ENCODE measurements at regions not wholly inside any gene's neighbourhood (a gene's known extent, or its start where the extent isn't known, plus 50 kb on each side); places are given as distances from the start of the nearest gene placed in this dataset.

DNA sequence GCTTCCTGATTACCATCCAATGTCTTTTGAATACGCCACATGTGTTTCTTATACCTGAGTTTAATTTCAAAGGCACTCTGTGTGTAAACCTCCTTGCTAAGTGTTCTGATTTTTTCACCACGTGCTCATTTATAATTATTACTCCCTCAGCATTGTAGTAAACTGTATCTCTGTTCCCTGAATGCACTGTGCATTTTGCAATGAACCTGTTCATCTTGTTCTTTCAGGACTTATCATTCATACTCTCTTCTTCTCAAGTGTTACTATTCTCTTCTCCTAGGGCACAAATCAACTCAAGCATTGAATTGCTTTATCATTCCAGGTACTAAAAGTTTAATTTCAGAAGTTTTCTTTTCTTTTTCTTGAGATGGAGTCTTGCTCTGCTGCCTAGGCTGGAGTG, 383.4 kb upstream of the TRIB2 start:
- no peaks in the 10 kb centered on the region for H3K27me3 ChIP-seq (ENCODE audit: control insufficient read depth, extremely low read depth, insufficient read depth, low read length)
- dilution Hi-C loops (cut with MboI; ENCODE audit: extremely low pct_ligation_motif_present, low sequenced_read_pairs): no loop called here
- no peaks in the 10 kb centered on the region for H4K20me1 ChIP-seq (ENCODE audit: control insufficient read depth, extremely low read depth, insufficient read depth, low read length)
- H3K4me2 ChIP-seq (ENCODE audit: control insufficient read depth, extremely low read depth, insufficient read depth, low read depth, low read length): no peak overlapping the region
- no peak overlapping the region for H2AFZ ChIP-seq (ENCODE audit: control insufficient read depth, low read length)
- no peaks in the 10 kb centered on the region for H3K36me3 ChIP-seq (ENCODE audit: control insufficient read depth in 2 of 2, extremely low read depth in 1 of 2, insufficient read depth in 2 of 2, low read length in 2 of 2)
- no peaks in the 10 kb centered on the region for H3K79me2 ChIP-seq (ENCODE audit: control insufficient read depth, insufficient read depth, low read length)
- no peaks in the 10 kb centered on the region for H3K9me3 ChIP-seq (ENCODE audit: control insufficient read depth, low read depth, low read length)
- H3K4me1 ChIP-seq (ENCODE audit: control insufficient read depth, extremely low read depth, insufficient read depth, low read length): no peaks in the 10 kb centered on the region
- DNase-seq (ENCODE audit: low read depth, low spot score): no peak
- FAIRE-seq: no peak
- TF ChIP-seq CTCF (optimal IDR thresholded peaks at IDR 0.05 in 1 of 3, IDR thresholded peaks at IDR 0.05 in 1 of 3, conservative IDR thresholded peaks at IDR 0.05 in 1 of 3; ENCODE audit: extremely low read depth in 1 of 3, insufficient read depth in 2 of 3, low read length in 3 of 3): no peak
- no peak for TF ChIP-seq EZH2 (IDR thresholded peaks at IDR 0.05; ENCODE audit: low read length)
- H3K27ac ChIP-seq (ENCODE audit: control insufficient read depth, insufficient read depth, low read length): no peak overlapping the region
- H3K4me3 ChIP-seq (ENCODE audit: control insufficient read depth in 2 of 3, extremely low read depth in 1 of 3, insufficient read depth in 2 of 3, low read depth in 1 of 3, low read length in 3 of 3): no peak overlapping the region
- no peak overlapping the region for H3K9ac ChIP-seq (ENCODE audit: control insufficient read depth, extremely low read depth, insufficient read depth, low read length)
- H3K9me1 ChIP-seq (ENCODE audit: control insufficient read depth, extremely low read depth, insufficient read depth, low read length): no peaks in the 10 kb centered on the region

GRCh38 chr2:12334412-12334966, 382.2 kb upstream of the TRIB2 start:
- H4K20me1 ChIP-seq (ENCODE audit: control insufficient read depth, extremely low read depth, insufficient read depth, low read length): no peaks in the 10 kb centered on the region
- no peak overlapping the region for H2AFZ ChIP-seq (ENCODE audit: control insufficient read depth, low read length)
- FAIRE-seq (no peak), DNase-seq (ENCODE audit: low read depth, low spot score) (no peak)
- no peak overlapping the region for H3K4me3 ChIP-seq (ENCODE audit: control insufficient read depth in 2 of 3, extremely low read depth in 1 of 3, insufficient read depth in 2 of 3, low read depth in 1 of 3, low read length in 3 of 3)
- TF ChIP-seq CTCF (optimal IDR thresholded peaks at IDR 0.05 in 1 of 3, IDR thresholded peaks at IDR 0.05 in 1 of 3, conservative IDR thresholded peaks at IDR 0.05 in 1 of 3; ENCODE audit: extremely low read depth in 1 of 3, insufficient read depth in 2 of 3, low read length in 3 of 3): no peak
- no peak overlapping the region for H3K9ac ChIP-seq (ENCODE audit: control insufficient read depth, extremely low read depth, insufficient read depth, low read length)
- H3K4me1 ChIP-seq (ENCODE audit: control insufficient read depth, extremely low read depth, insufficient read depth, low read length): no peaks in the 10 kb centered on the region
- H3K79me2 ChIP-seq (ENCODE audit: control insufficient read depth, insufficient read depth, low read length): no peaks in the 10 kb centered on the region
- no peaks in the 10 kb centered on the region for H3K9me1 ChIP-seq (ENCODE audit: control insufficient read depth, extremely low read depth, insufficient read depth, low read length)
- H3K4me2 ChIP-seq (ENCODE audit: control insufficient read depth, extremely low read depth, insufficient read depth, low read depth, low read length): no peak overlapping the region
- H3K27ac ChIP-seq (ENCODE audit: control insufficient read depth, insufficient read depth, low read length): no peak overlapping the region
- H3K27me3 ChIP-seq (ENCODE audit: control insufficient read depth, extremely low read depth, insufficient read depth, low read length): no peaks in the 10 kb centered on the region
- dilution Hi-C loops (cut with MboI; ENCODE audit: extremely low pct_ligation_motif_present, low sequenced_read_pairs): no loop called here
- H3K36me3 ChIP-seq (ENCODE audit: control insufficient read depth in 2 of 2, extremely low read depth in 1 of 2, insufficient read depth in 2 of 2, low read length in 2 of 2): no peaks in the 10 kb centered on the region
- no peaks in the 10 kb centered on the region for H3K9me3 ChIP-seq (ENCODE audit: control insufficient read depth, low read depth, low read length)
